ENCODE measurements at regions not wholly inside any gene's neighbourhood (a gene's known extent, or its start where the extent isn't known, plus 50 kb on each side); places are given as distances from the start of the nearest gene placed in this dataset.
"Not testable (repeated sequence)": the region's sequence is repeated elsewhere in the genome, so short reads cannot be mapped to it uniquely, and the experiment has no call there.

DNA sequence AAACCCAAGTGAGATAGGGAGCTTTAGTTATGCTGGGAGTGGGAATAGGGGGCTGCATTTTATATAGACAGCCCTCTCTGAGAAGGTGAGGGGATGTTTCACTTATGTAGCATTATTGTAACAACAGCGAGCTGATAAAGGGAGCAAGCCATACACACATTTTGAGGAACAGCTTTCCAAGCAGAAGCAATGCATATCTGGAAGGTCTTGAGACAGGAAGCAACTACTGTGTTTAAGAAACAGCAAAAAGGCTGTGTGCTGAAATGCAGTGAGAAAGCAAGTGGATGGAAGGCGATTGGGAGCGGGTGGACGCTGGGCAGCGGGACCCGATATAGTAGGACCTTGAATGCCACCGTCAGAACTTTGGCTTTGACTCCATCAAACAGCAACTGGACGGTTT is 155.9 kb upstream of the TBL1XR1 start:
- H3K9me3 ChIP-seq (ENCODE audit: control insufficient read depth in 3 of 3, low read length in 3 of 3) = no peaks in the 10 kb centered on the region
- no peaks in the 10 kb centered on the region for H3K36me3 ChIP-seq (ENCODE audit: control insufficient read depth in 3 of 3, insufficient read depth in 3 of 3, low read length in 3 of 3)
- no peak overlapping the region for H3K9ac ChIP-seq (ENCODE audit: low read depth in 1 of 3, low read length in 3 of 3)
- peaks cover 23 to 49% (median 36%) of the 10 kb centered on the region in 3 donors for H3K4me1 ChIP-seq (ENCODE audit: control insufficient read depth in 3 of 3, insufficient read depth in 3 of 3, low read length in 3 of 3)
- H3K27me3 ChIP-seq (ENCODE audit: control insufficient read depth in 3 of 3, insufficient read depth in 3 of 3, low read length in 3 of 3) = no peaks in the 10 kb centered on the region
- H3K4me3 ChIP-seq (ENCODE audit: low read length in 3 of 3) = no peak overlapping the region
- peak overlapping the region; percentile 87 for H3K27ac ChIP-seq (ENCODE audit: low read depth, low read length)

DNA sequence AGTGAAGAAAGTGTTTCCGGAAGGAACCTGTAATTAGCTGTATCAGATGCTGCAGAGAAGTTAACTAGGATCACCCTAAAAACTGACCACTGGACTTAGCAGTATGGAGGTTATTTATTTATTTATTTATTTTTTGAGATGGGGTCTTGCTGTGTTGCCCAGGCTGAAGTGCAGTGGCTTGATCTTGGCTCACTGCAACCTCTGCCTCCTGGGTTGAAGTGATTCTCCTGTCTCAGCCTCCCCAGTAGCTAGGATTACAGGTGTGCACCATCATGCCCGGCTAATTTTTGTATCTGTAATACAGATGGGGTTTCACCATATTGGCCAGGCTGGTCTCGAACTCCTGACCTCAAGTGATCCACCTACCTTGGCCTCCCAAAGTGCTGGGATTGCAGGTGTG is 156.6 kb upstream of the TBL1XR1 start:
- H3K9me3 ChIP-seq (ENCODE audit: control insufficient read depth in 3 of 3, low read length in 3 of 3); H3K27ac ChIP-seq (ENCODE audit: low read depth, low read length); H3K9ac ChIP-seq (ENCODE audit: low read depth in 1 of 3, low read length in 3 of 3); H3K4me3 ChIP-seq (ENCODE audit: low read length in 3 of 3); H3K27me3 ChIP-seq (ENCODE audit: control insufficient read depth in 3 of 3, insufficient read depth in 3 of 3, low read length in 3 of 3); H3K36me3 ChIP-seq (ENCODE audit: control insufficient read depth in 3 of 3, insufficient read depth in 3 of 3, low read length in 3 of 3): not testable (repeated sequence)
- peaks cover 30 to 54% (median 42%) of the 10 kb centered on the region in 3 donors for H3K4me1 ChIP-seq (ENCODE audit: control insufficient read depth in 3 of 3, insufficient read depth in 3 of 3, low read length in 3 of 3)

DNA sequence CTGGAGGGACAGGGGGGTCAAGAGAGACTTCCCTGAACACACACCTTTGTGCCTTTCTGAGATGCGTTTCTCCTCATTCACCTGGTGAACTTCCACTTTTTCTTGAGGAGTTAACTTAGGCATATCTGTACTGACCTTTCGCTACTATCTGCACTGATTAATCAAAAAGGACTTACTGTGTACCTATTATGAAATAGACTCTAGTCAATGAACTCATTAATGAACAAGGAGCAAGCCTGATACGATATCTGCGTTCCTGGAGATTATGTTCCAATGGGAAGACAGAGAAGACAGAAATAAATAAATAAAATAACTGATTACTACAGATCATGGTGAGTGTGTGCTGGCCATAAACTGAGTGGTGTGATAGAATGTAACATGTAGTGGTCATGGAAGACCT is 157.2 kb upstream of the TBL1XR1 start:
- H3K9ac ChIP-seq (ENCODE audit: low read depth in 1 of 3, low read length in 3 of 3) = no peak overlapping the region

DNA sequence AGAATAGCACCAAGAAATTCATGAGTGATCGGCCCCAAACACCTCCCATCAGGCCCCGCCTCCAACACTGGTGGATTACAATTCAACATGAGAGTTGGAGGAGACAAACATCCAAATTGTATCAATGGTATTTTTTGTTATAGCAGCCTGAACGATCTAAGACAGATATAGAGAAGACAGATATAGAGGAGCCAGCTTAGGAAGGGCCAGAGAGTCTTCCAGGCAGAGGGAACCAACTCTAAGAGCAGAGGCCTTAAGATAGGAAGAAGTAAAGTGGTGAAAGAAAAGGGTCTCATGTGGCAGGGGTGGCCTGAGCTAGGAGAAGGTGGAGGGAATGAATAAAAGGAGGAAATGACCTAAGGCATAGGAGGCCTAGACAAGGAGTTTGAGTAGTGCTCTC is 158.8 kb upstream of the TBL1XR1 start:
- Histone ChIP-seq H3K9ac (ENCODE audit: low read depth in 1 of 3, low read length in 3 of 3) (no peak overlapping the region), H3K27ac (ENCODE audit: low read depth, low read length) (no peak overlapping the region), H3K4me3 (ENCODE audit: low read length in 3 of 3) (no peak overlapping the region), H3K9me3 (ENCODE audit: control insufficient read depth in 3 of 3, low read length in 3 of 3) (no peaks in the 10 kb centered on the region), H3K36me3 (ENCODE audit: control insufficient read depth in 3 of 3, insufficient read depth in 3 of 3, low read length in 3 of 3) (no peaks in the 10 kb centered on the region), H3K27me3 (ENCODE audit: control insufficient read depth in 3 of 3, insufficient read depth in 3 of 3, low read length in 3 of 3) (no peaks in the 10 kb centered on the region), H3K4me1 (ENCODE audit: control insufficient read depth in 3 of 3, insufficient read depth in 3 of 3, low read length in 3 of 3) (peaks cover 41 to 70% (median 55%) of the 10 kb centered on the region in 3 donors)

More for the DNA sequence above, 157.2 kb upstream of the TBL1XR1 start:
- no peak overlapping the region for H3K27ac ChIP-seq (ENCODE audit: low read depth, low read length)
- H3K9me3 ChIP-seq (ENCODE audit: control insufficient read depth in 3 of 3, low read length in 3 of 3) = no peaks in the 10 kb centered on the region
- no peaks in the 10 kb centered on the region for H3K27me3 ChIP-seq (ENCODE audit: control insufficient read depth in 3 of 3, insufficient read depth in 3 of 3, low read length in 3 of 3)
- no peaks in the 10 kb centered on the region for H3K36me3 ChIP-seq (ENCODE audit: control insufficient read depth in 3 of 3, insufficient read depth in 3 of 3, low read length in 3 of 3)
- no peak overlapping the region for H3K4me3 ChIP-seq (ENCODE audit: low read length in 3 of 3)
- H3K4me1 ChIP-seq (ENCODE audit: control insufficient read depth in 3 of 3, insufficient read depth in 3 of 3, low read length in 3 of 3) = peaks cover 36 to 60% (median 48%) of the 10 kb centered on the region in 3 donors

DNA sequence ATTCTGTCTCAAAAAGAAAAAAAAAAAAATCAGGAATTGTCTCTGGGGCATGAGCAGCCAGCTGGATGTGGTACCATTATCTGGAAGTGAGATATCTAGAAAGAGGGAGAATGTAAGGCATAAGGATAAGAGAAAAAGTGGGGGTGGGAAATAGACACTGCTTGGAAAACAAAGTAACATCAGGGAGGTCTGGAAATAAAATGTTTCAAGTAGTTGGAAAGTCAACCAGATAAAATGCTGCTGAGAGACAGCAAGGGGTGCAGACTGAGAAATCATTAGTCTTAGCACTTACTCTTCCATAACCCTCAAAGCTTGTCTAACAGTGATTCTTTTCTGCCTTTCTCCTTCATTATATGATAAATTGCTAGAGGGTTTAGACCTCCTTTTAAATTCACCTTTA is 159.7 kb upstream of the TBL1XR1 start:
- no peaks in the 10 kb centered on the region for H3K27me3 ChIP-seq (ENCODE audit: control insufficient read depth in 3 of 3, insufficient read depth in 3 of 3, low read length in 3 of 3)
- H3K4me3 ChIP-seq (ENCODE audit: low read length in 3 of 3) = no peak overlapping the region
- H3K9ac ChIP-seq (ENCODE audit: low read depth in 1 of 3, low read length in 3 of 3) = peak overlapping the region; percentile 71 to 78 (median 72)
- peak overlapping the region; percentile 96 for H3K27ac ChIP-seq (ENCODE audit: low read depth, low read length)
- no peaks in the 10 kb centered on the region for H3K9me3 ChIP-seq (ENCODE audit: control insufficient read depth in 3 of 3, low read length in 3 of 3)
- peaks cover 47 to 68% (median 57%) of the 10 kb centered on the region in 3 donors for H3K4me1 ChIP-seq (ENCODE audit: control insufficient read depth in 3 of 3, insufficient read depth in 3 of 3, low read length in 3 of 3)
- H3K36me3 ChIP-seq (ENCODE audit: control insufficient read depth in 3 of 3, insufficient read depth in 3 of 3, low read length in 3 of 3) = no peaks in the 10 kb centered on the region

DNA sequence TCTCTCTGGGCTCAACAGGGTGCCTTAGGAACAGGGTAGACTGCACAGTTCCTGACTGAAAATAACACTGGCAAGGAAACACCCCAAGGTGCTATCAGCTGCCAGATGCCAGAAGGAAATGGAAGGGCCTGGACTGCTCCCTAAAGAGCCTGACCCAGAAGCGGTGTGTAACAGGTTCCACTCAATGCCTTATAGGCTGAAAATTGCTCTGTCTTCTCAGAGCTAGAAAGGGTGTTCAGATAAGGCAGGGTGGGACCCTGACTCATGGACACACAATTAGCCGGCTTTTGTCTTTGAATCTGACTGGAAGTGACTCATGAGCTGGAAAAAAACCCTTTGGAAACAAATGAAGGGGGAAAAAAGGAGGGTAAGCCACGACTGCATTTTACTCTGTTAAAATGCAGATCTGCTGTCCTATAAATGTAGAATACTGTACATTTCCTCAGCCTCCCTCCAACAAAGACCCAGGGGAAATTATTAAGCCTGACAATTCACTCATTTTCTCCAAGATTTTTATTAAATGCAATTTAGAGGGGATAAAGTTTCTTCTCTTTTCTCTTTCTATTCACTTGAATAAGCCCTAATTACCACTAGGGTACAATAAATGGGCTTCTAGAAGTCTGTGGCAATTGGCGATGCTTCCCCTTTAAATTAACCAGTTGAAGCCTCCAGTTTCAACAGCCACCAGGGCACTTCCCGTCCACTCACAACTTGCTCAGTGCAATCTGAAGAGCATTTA is 160.2 kb upstream of the TBL1XR1 start:
- no peaks in the 10 kb centered on the region for H3K27me3 ChIP-seq (ENCODE audit: control insufficient read depth in 3 of 3, insufficient read depth in 3 of 3, low read length in 3 of 3)
- H3K36me3 ChIP-seq (ENCODE audit: control insufficient read depth in 3 of 3, insufficient read depth in 3 of 3, low read length in 3 of 3) = no peaks in the 10 kb centered on the region
- peak overlapping the region; percentile 71 to 78 (median 72) for H3K9ac ChIP-seq (ENCODE audit: low read depth in 1 of 3, low read length in 3 of 3)
- no peaks in the 10 kb centered on the region for H3K9me3 ChIP-seq (ENCODE audit: control insufficient read depth in 3 of 3, low read length in 3 of 3)
- H3K4me3 ChIP-seq (ENCODE audit: low read length in 3 of 3) = peak overlapping the region; percentile 54 to 65 (median 63)
- peak overlapping the region; percentile 96 for H3K27ac ChIP-seq (ENCODE audit: low read depth, low read length)
- peaks cover 45 to 65% (median 53%) of the 10 kb centered on the region in 3 donors for H3K4me1 ChIP-seq (ENCODE audit: control insufficient read depth in 3 of 3, insufficient read depth in 3 of 3, low read length in 3 of 3)

DNA sequence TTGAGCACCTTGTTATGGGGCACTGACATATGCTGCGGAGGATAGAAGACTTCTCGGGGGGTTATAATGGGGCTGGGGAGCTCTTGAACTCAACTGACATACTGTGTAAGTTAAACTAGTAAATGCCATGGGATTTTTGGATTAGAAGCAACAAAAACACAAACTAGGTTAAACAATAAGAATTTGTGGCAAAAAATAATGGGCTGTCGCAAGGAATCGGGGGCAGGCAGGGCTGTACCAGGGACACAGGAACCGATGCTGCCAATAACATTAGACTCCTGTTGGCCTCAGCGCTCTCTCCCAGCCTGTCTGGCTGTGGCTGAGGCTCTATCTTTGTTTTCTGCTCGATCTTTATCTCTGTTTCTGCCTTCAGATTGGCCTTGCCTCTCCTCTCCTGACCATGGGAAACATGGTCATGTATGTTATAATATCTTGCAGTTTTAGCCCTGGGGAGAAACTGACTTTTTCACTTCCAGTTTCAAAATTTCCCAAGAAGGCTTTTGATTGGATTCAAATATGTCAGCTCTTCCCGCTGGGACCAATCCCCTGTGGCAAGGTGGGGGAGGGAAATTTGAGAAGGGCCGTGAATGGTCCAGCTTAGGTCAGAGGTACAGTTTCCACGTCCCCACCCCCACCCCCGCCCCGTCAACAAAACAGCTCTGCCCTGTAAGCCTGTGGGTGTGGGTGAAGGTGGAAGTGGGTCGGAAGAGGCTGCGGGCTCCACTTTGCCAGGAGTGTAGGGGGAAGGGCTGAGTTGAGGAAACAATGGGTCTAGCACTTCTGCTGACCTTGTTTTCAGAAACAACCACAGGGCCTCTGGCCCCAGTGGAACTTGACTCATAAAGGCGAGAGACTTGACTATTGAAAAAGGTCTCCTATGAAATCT is 161.1 kb upstream of the TBL1XR1 start:
- H3K9me3 ChIP-seq (ENCODE audit: control insufficient read depth in 3 of 3, low read length in 3 of 3) = no peaks in the 10 kb centered on the region
- peak overlapping the region; percentile 54 to 71 (median 65) for H3K4me3 ChIP-seq (ENCODE audit: low read length in 3 of 3)

DNA sequence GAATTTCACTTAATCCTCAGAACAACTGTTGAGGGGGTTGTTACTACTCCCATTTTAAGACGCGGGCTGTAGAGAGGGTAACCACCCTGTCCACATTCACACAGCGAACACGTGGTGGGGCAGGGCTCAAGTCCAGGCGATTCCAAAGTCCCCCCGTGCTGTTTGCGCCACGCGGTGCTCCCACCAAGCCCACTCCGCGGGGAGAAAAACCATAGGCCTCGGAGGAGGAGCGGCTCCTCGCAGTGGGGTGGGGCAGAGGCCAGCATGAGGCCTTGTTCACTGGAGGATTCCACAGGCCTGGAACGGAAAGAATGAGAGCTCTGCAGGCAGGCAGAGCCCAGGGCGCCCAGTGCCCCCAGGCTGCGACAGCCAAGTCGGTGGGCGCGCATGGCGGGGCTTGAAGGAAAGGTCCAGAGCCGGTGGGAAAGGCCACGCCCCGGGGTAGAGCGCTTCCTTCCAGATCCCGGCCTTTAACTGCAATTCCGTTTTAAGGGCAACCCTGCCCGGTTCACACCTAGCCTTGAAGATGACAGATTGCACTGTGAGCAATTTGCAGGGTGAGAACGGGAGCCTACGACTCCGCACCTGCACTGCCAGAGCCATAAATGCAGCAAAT is 161.8 kb upstream of the TBL1XR1 start:
- H3K27ac ChIP-seq (ENCODE audit: low read depth, low read length) = peak overlapping the region; percentile 96
- H3K27me3 ChIP-seq (ENCODE audit: control insufficient read depth in 3 of 3, insufficient read depth in 3 of 3, low read length in 3 of 3) = no peaks in the 10 kb centered on the region
- peak overlapping the region; percentile 53 to 71 (median 65) for H3K4me3 ChIP-seq (ENCODE audit: low read length in 3 of 3)
- H3K9me3 ChIP-seq (ENCODE audit: control insufficient read depth in 3 of 3, low read length in 3 of 3) = no peaks in the 10 kb centered on the region
- no peaks in the 10 kb centered on the region for H3K36me3 ChIP-seq (ENCODE audit: control insufficient read depth in 3 of 3, insufficient read depth in 3 of 3, low read length in 3 of 3)
- H3K9ac ChIP-seq (ENCODE audit: low read depth in 1 of 3, low read length in 3 of 3) = peak overlapping the region; percentile 67 to 81 (median 73)
- peaks cover 42 to 55% (median 49%) of the 10 kb centered on the region in 3 donors for H3K4me1 ChIP-seq (ENCODE audit: control insufficient read depth in 3 of 3, insufficient read depth in 3 of 3, low read length in 3 of 3)

More for the DNA sequence above, 161.1 kb upstream of the TBL1XR1 start:
- peak overlapping the region; percentile 71 to 81 (median 73) for H3K9ac ChIP-seq (ENCODE audit: low read depth in 1 of 3, low read length in 3 of 3)
- peak overlapping the region; percentile 96 for H3K27ac ChIP-seq (ENCODE audit: low read depth, low read length)
- peaks cover 42 to 57% (median 49%) of the 10 kb centered on the region in 3 donors for H3K4me1 ChIP-seq (ENCODE audit: control insufficient read depth in 3 of 3, insufficient read depth in 3 of 3, low read length in 3 of 3)
- H3K27me3 ChIP-seq (ENCODE audit: control insufficient read depth in 3 of 3, insufficient read depth in 3 of 3, low read length in 3 of 3) = no peaks in the 10 kb centered on the region
- no peaks in the 10 kb centered on the region for H3K36me3 ChIP-seq (ENCODE audit: control insufficient read depth in 3 of 3, insufficient read depth in 3 of 3, low read length in 3 of 3)

DNA sequence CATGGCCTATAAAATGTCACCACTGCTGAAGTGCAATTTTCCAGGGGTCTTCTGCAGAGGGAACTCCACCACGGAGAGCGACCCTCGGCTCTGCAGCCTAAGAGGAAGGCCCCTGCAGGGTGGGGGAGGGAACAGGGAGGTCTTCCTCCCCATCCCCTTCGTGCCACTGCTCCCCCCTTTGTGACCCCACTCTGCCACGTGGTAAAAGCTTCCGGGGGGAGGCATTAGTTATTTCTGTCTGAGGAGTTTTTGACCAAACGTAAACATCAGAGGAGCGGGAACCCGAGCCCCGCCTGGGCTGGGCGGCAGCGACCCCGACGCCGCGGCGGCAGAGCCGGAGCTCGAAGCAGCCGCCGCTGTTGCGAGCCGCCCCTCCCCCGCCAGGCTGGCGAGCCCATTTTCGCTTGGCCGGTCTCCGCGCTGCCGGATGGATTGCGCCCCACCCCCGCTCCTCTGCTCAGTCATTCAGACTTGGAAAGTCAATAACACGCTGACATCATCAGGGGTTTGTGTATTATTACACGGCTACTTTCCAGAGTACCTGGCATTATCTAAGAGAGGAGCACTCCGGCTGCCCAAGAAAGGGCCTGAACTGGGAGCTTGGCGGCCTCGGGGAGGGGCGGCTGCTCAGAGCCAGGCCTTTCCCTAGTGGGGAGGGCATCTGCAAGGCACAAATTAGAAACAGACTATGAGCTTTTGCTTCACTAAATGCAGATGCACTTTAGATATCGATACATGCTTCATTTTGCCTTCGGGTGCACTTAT is 162.5 kb upstream of the TBL1XR1 start:
- Histone ChIP-seq H3K9me3 (ENCODE audit: control insufficient read depth in 3 of 3, low read length in 3 of 3) (no peaks in the 10 kb centered on the region), H3K9ac (ENCODE audit: low read depth in 1 of 3, low read length in 3 of 3) (peak overlapping the region; percentile 71 to 81 (median 73)), H3K27me3 (ENCODE audit: control insufficient read depth in 3 of 3, insufficient read depth in 3 of 3, low read length in 3 of 3) (no peaks in the 10 kb centered on the region), H3K27ac (ENCODE audit: low read depth, low read length) (peak overlapping the region; percentile 96), H3K4me3 (ENCODE audit: low read length in 3 of 3) (peak overlapping the region; percentile 63 to 71 (median 64)), H3K4me1 (ENCODE audit: control insufficient read depth in 3 of 3, insufficient read depth in 3 of 3, low read length in 3 of 3) (peaks cover 42 to 55% (median 49%) of the 10 kb centered on the region in 3 donors), H3K36me3 (ENCODE audit: control insufficient read depth in 3 of 3, insufficient read depth in 3 of 3, low read length in 3 of 3) (no peaks in the 10 kb centered on the region)

Measured in skeletal muscle tissue (tissue), 3 donors.